T follicular helper cell (primary cell): ENCODE measurements at regions not wholly inside any gene's neighbourhood (a gene's known extent, or its start where the extent isn't known, plus 50 kb on each side); places are given as distances from the start of the nearest gene placed in this dataset.

Experiments used
- DNase-seq: peaks from one replicate; pipeline ENCODE4 v3.0.0-alpha.2; 2020; ENCODE audit warnings: low read depth

GRCh38 chr6:4560221-4561077, 215.8 kb upstream of the CDYL start:
- no peak for DNase-seq

GRCh38 chr6:4559281-4559875, 216.8 kb upstream of the CDYL start:
- DNase-seq, result no peak

- DNase-seq, result no peak
Measured at GRCh38 chr6:4554645-4555044, 221.6 kb upstream of the CDYL start.

- DNase-seq, result no peak
Measured at GRCh38 chr6:4553387-4553786, 222.8 kb upstream of the CDYL start.

- DNase-seq, result no peak
Measured at GRCh38 chr6:4550227-4550597, 226.0 kb upstream of the CDYL start.

GRCh38 chr6:4549556-4550226, 226.5 kb upstream of the CDYL start:
- DNase-seq, result no peak

GRCh38 chr6:4545893-4546292, 230.3 kb upstream of the CDYL start:
- no peak for DNase-seq

- DNase-seq, result no peak
Measured at GRCh38 chr6:4543596-4543995, 232.6 kb upstream of the CDYL start.

GRCh38 chr6:4533576-4533975, 242.6 kb upstream of the CDYL start:
- DNase-seq, result no peak

- no peak for DNase-seq
Measured at GRCh38 chr6:4531406-4531805, 244.8 kb upstream of the CDYL start.

GRCh38 chr6:4522453-4522852, 253.8 kb upstream of the CDYL start:
- DNase-seq, result no peak

- no peak for DNase-seq
Measured at GRCh38 chr6:4521070-4521469, 255.1 kb upstream of the CDYL start.

GRCh38 chr6:4518506-4518905, 257.7 kb upstream of the CDYL start:
- DNase-seq, result no peak

GRCh38 chr6:4516206-4516605, 260.0 kb upstream of the CDYL start:
- no peak for DNase-seq

- DNase-seq, result no peak
Measured at GRCh38 chr6:4513561-4513960, 262.6 kb upstream of the CDYL start.

GRCh38 chr6:4512051-4512471, 264.1 kb upstream of the CDYL start:
- DNase-seq, result no peak

- no peak for DNase-seq
Measured at GRCh38 chr6:4511641-4512020, 264.6 kb upstream of the CDYL start.

GRCh38 chr6:4510906-4511640, 265.1 kb upstream of the CDYL start:
- DNase-seq, result no peak

GRCh38 chr6:4510317-4510716, 265.9 kb upstream of the CDYL start:
- no peak for DNase-seq

GRCh38 chr6:4509506-4509905, 266.7 kb upstream of the CDYL start:
- no peak for DNase-seq

- DNase-seq, result no peak
Measured at GRCh38 chr6:4506792-4507191, 269.4 kb upstream of the CDYL start.

- no peak for DNase-seq
Measured at GRCh38 chr6:4506223-4506622, 270.0 kb upstream of the CDYL start.

GRCh38 chr6:4504700-4505099, 271.5 kb upstream of the CDYL start:
- DNase-seq, result no peak
